GM10248 (cell line): ENCODE measurements at regions not wholly inside any gene's neighbourhood (a gene's known extent, or its start where the extent isn't known, plus 50 kb on each side); places are given as distances from the start of the nearest gene placed in this dataset.

Source experiments
- CTCF ChIA-PET: fragments of 300-600 bp; sonication (Branson Sonifier 250); formaldehyde crosslinking; extraction: SDS; loops from one replicate; lab custom pipeline; 2021; ENCODE audit warnings: antibody characterized with exemption; lab: Yijun Ruan, JAX
- POLR2A ChIA-PET: fragments of 350-650 bp; sonication (Branson Sonifier 250); formaldehyde crosslinking; extraction: SDS; loops from one replicate; lab custom pipeline; 2020; ENCODE audit warnings: antibody characterized with exemption; lab: Yijun Ruan, JAX
- DNase-seq: peaks from one replicate; pipeline ENCODE4 v3.0.0; 2012; ENCODE audit errors: extremely low spot score
- TF ChIP-seq, protein P1 (sequence below): IDR thresholded peaks from 2 replicates; pipeline ENCODE4 v1.5.1; 2012; ENCODE audit warnings: mild to moderate bottlenecking, low read depth; ENCODE audit errors: extremely low read depth, missing control alignments, control extremely low read depth

DNA sequence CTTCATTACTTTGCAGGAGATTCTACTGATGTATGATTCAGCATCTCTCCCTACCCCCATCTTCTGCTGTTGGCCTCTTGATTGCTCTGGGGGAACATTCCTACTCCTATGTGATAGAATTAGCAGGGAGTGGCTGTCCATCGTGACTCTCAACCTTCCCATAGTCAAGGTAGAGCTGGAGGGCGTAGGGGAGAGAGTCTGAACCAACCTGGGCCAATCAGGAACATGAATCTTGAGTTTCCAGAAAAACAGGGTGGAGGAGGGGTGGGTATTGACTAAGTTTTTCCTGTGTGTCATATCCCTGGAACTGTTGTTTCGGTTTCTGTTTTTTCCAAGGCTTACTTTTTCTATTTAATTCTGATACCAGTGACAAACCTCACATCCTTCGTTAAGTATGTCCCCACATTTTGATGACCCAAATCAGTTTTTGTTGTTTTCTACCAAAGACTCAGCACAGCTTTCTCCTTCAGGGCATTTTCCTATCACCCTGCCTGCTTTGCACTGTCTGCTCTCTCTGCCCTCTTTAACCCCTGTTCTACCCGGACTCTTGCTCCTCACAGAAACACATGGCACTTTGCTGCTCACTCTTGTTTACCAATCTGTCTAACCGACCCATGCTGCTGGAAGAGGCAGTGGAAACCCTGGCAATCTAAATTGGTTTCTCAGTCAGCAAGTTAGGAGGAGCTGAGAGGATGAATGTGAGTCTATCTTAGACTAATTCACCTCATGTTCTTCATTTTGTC, 1428.3 kb downstream of the AACS start:
- no peak for DNase-seq
- CTCF ChIA-PET: no interaction called here
- TF ChIP-seq, protein P1, sequence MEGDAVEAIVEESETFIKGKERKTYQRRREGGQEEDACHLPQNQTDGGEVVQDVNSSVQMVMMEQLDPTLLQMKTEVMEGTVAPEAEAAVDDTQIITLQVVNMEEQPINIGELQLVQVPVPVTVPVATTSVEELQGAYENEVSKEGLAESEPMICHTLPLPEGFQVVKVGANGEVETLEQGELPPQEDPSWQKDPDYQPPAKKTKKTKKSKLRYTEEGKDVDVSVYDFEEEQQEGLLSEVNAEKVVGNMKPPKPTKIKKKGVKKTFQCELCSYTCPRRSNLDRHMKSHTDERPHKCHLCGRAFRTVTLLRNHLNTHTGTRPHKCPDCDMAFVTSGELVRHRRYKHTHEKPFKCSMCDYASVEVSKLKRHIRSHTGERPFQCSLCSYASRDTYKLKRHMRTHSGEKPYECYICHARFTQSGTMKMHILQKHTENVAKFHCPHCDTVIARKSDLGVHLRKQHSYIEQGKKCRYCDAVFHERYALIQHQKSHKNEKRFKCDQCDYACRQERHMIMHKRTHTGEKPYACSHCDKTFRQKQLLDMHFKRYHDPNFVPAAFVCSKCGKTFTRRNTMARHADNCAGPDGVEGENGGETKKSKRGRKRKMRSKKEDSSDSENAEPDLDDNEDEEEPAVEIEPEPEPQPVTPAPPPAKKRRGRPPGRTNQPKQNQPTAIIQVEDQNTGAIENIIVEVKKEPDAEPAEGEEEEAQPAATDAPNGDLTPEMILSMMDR: no peak
- POLR2A ChIA-PET: no interaction called here

DNA sequence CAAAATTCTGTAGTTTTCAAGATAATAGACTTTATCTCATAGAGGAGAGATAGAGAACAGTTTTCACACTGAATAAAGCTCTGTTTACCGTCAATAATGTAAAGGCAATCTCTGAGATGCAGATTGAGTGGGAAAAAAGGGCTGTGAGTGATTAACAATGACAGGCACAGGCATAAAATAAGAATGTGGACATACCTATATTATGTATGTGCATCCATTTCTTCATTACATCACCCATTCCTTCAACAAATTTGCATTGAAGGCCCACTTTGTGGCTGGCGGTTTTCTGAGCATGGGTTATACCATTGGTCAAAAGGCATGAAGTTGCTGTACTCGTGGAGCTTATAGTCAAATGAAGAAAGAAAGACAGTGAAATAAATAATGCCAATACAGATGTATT, 1431.0 kb downstream of the AACS start:
- ChIA-PET POLR2A (no interaction called here), CTCF (no interaction called here)
- DNase-seq: no peak
- TF ChIP-seq, protein P1: no peak

DNA sequence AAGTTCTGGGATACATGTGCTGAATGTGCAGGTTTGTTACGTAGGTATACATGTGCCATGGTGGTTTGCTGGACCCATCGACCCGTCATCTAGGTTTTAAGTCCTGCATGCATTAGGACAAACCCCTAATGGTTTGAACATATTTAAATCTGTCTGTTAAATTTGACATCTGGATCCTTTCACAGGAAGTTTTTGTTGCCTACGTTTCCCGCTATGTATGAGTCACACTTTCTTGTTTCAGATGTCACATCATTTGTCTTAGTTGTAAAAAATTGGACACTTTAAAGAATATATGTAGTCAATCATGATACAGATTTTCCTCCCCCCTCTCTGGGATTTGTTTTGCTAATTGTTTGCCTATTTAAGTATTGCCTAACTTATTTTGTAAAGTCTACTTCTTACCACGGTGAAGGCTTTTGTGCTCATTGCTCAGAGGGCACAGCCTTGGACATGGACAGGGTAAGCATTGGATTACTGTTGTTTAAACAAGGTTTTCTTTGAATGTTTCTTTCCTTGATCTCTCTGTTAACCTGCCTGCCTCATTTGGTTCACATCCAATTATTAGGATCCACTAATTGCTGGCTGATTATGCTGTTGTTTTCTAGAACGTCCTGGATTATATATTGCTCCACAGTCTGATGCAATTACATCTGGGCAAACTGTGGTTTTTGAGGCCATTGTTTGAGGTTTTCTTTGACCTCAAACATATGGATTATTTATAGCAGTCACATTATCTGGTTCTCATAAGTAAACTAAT, 1441.4 kb downstream of the AACS start:
- TF ChIP-seq, protein P1: no peak
- POLR2A ChIA-PET: no interaction called here
- CTCF ChIA-PET: no interaction called here
- DNase-seq: no peak

DNA sequence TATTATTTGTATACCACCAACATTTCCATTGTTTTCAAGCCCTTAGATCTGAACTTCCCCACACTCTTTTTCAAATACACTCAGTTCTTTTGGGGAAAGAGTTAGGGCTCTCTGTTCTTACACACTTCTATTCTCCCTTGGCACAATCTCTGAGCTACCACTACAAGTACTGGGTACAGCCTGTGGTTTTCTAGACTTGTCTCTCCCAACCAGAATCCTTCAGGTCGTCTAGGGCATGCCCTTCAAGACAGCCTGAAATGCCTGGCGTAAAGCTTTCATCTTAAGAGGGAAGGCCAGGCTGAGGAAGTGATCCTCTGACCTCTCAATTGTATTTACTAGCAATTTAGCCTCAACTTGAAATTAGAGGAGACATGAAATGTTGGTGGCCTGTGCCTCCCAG, 1442.0 kb downstream of the AACS start:
- TF ChIP-seq, protein P1: no peak
- POLR2A ChIA-PET: no interaction called here
- CTCF ChIA-PET: no interaction called here
- DNase-seq: no peak

DNA sequence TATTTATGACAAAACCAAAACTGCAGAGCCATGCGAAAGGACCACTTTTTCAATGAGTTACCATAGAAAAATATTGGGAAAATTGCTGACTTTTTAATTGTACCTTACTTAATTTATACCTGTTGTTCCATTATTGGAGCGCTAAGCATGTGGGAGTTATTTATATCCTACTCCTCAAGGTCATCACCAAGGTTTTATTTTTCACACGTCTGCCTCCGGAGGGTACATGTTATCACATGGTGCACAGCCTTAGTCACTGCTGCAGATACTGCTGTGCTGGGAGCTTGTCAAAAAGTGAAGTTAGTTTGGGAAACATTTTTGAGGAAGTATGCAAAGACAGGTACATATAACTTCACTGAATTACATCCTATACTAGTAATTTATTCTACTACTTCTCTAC, 1444.3 kb downstream of the AACS start:
- DNase-seq: no peak
- ChIA-PET CTCF (no interaction called here), POLR2A (no interaction called here)
- TF ChIP-seq, protein P1: no peak

DNA sequence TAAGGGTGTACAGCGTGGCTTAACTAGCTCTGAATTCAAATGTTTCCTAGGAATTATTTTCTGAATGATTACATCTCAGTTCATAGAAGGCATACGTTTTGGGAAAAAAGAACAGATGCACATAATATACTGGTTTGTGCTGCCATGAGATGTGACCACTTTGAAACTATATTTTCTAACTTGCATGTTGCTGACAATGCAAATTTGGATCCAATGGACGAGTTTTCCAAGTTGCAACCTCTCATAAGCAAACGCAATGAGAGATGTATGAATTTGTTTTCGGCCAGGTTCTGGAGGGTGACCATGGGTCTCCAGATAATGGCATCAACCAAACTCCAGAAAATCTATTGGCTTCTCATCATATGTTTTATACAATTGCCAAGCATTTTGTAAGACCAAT, 1445.4 kb downstream of the AACS start:
- DNase-seq: no peak
- TF ChIP-seq, protein P1: no peak
- ChIA-PET CTCF (interaction anchor here (1.1 kb wide), 1 partner anchor 9 kb away, joined by 3 read pairs; no protein-coding TSS in a partner anchor), POLR2A (no interaction called here)
